ENCODE measurements at regions not wholly inside any gene's neighbourhood (a gene's known extent, or its start where the extent isn't known, plus 50 kb on each side); places are given as distances from the start of the nearest gene placed in this dataset.

- no peak for TF ChIP-seq CTCF (IDR thresholded peaks at IDR 0.05)
These were observed 703.0 kb downstream of the PCDH18 start for GRCh38 chr4:136829280-136829679.

- no peak for TF ChIP-seq CTCF (IDR thresholded peaks at IDR 0.05)
These were observed 709.3 kb downstream of the PCDH18 start for GRCh38 chr4:136823020-136823419.

GRCh38 chr4:136818811-136819330, 713.4 kb downstream of the PCDH18 start:
- TF ChIP-seq CTCF (IDR thresholded peaks at IDR 0.05) = no peak

- no peak for TF ChIP-seq CTCF (IDR thresholded peaks at IDR 0.05)
These were observed 720.0 kb downstream of the PCDH18 start for GRCh38 chr4:136812100-136812880.

- no peak for TF ChIP-seq CTCF (IDR thresholded peaks at IDR 0.05)
These were observed 720.7 kb downstream of the PCDH18 start for GRCh38 chr4:136811496-136812077.

GRCh38 chr4:136810626-136811025, 721.7 kb downstream of the PCDH18 start:
- TF ChIP-seq CTCF (IDR thresholded peaks at IDR 0.05) = no peak

- no peak for TF ChIP-seq CTCF (IDR thresholded peaks at IDR 0.05)
These were observed 725.5 kb downstream of the PCDH18 start for GRCh38 chr4:136806844-136807243.

All from LNCAP (cell line).